Ascending aorta (tissue), 2 donors: ENCODE measurements at regions not wholly inside any gene's neighbourhood (a gene's known extent, or its start where the extent isn't known, plus 50 kb on each side); places are given as distances from the start of the nearest gene placed in this dataset.

ENCODE experiments used
- DNase-seq, 2 donors: peaks; one replicate each; pipeline ENCODE4 v3.0.0-alpha.2; 2019; ENCODE audit warnings: low spot score in 2 of 2
- H3K27ac ChIP-seq, 2 donors: fragments of 200-600 bp; sonication (generic); one replicate each; pipeline ENCODE4 v1.5.1; 2016 to 2017; ENCODE audit warnings: mild to moderate bottlenecking in 1 of 2
- H3K27me3 ChIP-seq: fragments of 200-600 bp; sonication (generic); one replicate; pipeline ENCODE4 v1.5.1; 2017
- H3K36me3 ChIP-seq, 2 donors: fragments of 200-600 bp; sonication (generic); one replicate each; pipeline ENCODE4 v1.5.1; 2016
- H3K4me1 ChIP-seq, 2 donors: fragments of 200-600 bp; sonication (generic); one replicate each; pipeline ENCODE4 v1.5.1; 2016 to 2017; ENCODE audit warnings: mild to moderate bottlenecking in 1 of 2
- H3K4me3 ChIP-seq, 2 donors: fragments of 200-600 bp; sonication (generic); one replicate each; pipeline ENCODE4 v1.5.1; 2016 to 2017; ENCODE audit warnings: mild to moderate bottlenecking in 1 of 2
- H3K9me3 ChIP-seq, 2 donors: fragments of 200-600 bp; sonication (generic); one replicate each; pipeline ENCODE4 v1.5.1; 2016
- CTCF ChIP-seq, 3 experiments: fragments of 200-600 bp in 2 of 3; fragments of 450-650 bp in 1 of 3; sonication (generic) in 2 of 3; IDR thresholded peaks; one replicate each; pipeline ENCODE4 v1.5.1; 2016 to 2019; ENCODE audit warnings: antibody characterized with exemption in 3 of 3, mild to moderate bottlenecking in 1 of 3, moderate library complexity in 1 of 3
- intact Hi-C: fragments of 100-400 bp; cut with DNase I; formaldehyde crosslinking; loops from one replicate; pipeline ENCODE4 v1.15.1; 2023

DNA sequence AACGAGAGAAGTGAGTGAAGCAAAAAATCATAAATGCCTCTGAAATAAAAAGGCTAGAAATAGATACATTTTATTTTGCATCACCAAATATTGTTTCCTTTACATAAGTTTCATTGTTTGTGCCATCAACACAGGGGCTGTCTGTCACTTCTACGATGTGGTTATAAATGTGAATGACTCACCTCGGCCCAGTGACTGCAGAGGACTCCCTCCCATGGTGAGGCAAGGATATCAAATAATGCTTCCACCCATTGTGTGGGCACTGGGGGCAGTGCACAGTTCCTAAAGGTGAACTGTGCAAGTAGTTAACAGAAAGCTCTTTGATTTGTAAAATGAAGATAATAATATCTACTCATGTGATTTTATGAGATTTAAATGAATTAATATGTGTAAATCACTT, 230.3 kb upstream of the NEIL3 start:
- intact Hi-C loops: no loop called here
- no peak for TF ChIP-seq CTCF (IDR thresholded peaks at IDR 0.05)
- Histone ChIP-seq H3K27me3 (no peaks in the 10 kb centered on the region), H3K4me3 (no peak overlapping the region), H3K36me3 (no peaks in the 10 kb centered on the region), H3K9me3 (no peaks in the 10 kb centered on the region), H3K27ac (no peak overlapping the region), H3K4me1 (no peaks in the 10 kb centered on the region)
- no peak for DNase-seq

GRCh38 chr4:177080388-177080787, 229.3 kb upstream of the NEIL3 start:
- H3K36me3 ChIP-seq: no peaks in the 10 kb centered on the region
- H3K4me1 ChIP-seq: no peaks in the 10 kb centered on the region
- intact Hi-C loops: no loop called here
- no peaks in the 10 kb centered on the region for H3K27me3 ChIP-seq
- H3K4me3 ChIP-seq: no peak overlapping the region
- no peak for TF ChIP-seq CTCF (IDR thresholded peaks at IDR 0.05)
- DNase-seq: no peak
- no peaks in the 10 kb centered on the region for H3K9me3 ChIP-seq
- H3K27ac ChIP-seq: no peak overlapping the region

GRCh38 chr4:177087060-177087459, 222.6 kb upstream of the NEIL3 start:
- intact Hi-C loops: no loop called here
- no peak for DNase-seq

GRCh38 chr4:177087499-177087898, 222.2 kb upstream of the NEIL3 start:
- no peak for DNase-seq
- Histone ChIP-seq H3K4me3 (no peak overlapping the region), H3K36me3 (no peaks in the 10 kb centered on the region), H3K9me3 (no peaks in the 10 kb centered on the region), H3K27me3 (no peaks in the 10 kb centered on the region), H3K4me1 (no peaks in the 10 kb centered on the region), H3K27ac (no peak overlapping the region)
- intact Hi-C loops: no loop called here
- no peak for TF ChIP-seq CTCF (IDR thresholded peaks at IDR 0.05)

More at GRCh38 chr4:177087060-177087459, 222.6 kb upstream of the NEIL3 start:
- H3K4me1 ChIP-seq: no peaks in the 10 kb centered on the region
- no peaks in the 10 kb centered on the region for H3K36me3 ChIP-seq
- no peaks in the 10 kb centered on the region for H3K27me3 ChIP-seq
- no peak overlapping the region for H3K4me3 ChIP-seq
- no peak overlapping the region for H3K27ac ChIP-seq
- no peak for TF ChIP-seq CTCF (IDR thresholded peaks at IDR 0.05)
- no peaks in the 10 kb centered on the region for H3K9me3 ChIP-seq

GRCh38 chr4:177091515-177091914, 218.2 kb upstream of the NEIL3 start:
- no peak for DNase-seq
- H3K4me1 ChIP-seq: no peaks in the 10 kb centered on the region
- H3K36me3 ChIP-seq: no peaks in the 10 kb centered on the region

More at GRCh38 chr4:177091515-177091914, 218.2 kb upstream of the NEIL3 start:
- H3K4me3 ChIP-seq: no peak overlapping the region
- H3K9me3 ChIP-seq: no peaks in the 10 kb centered on the region
- H3K27ac ChIP-seq: no peak overlapping the region
- intact Hi-C loops: no loop called here
- H3K27me3 ChIP-seq: no peaks in the 10 kb centered on the region
- no peak for TF ChIP-seq CTCF (IDR thresholded peaks at IDR 0.05)
